DOHH2 (cell line): ENCODE measurements at regions not wholly inside any gene's neighbourhood (a gene's known extent, or its start where the extent isn't known, plus 50 kb on each side); places are given as distances from the start of the nearest gene placed in this dataset.

ENCODE experiments used
- H3F3A ChIP-seq: fragments of 200-600 bp; sonication (generic), shearing (Covaris generic); 2 replicates; pipeline ENCODE4 v1.6.0; 2016; ENCODE audit warnings: antibody characterized with exemption, mild to moderate bottlenecking; ENCODE audit not compliant: control insufficient read depth, insufficient read depth
- H3K27ac ChIP-seq: fragments of 200-600 bp; sonication (generic); 2 replicates; pipeline ENCODE4 v1.5.1; 2014; ENCODE audit warnings: low read depth, mild to moderate bottlenecking, low read length, moderate library complexity
- H3K27me3 ChIP-seq: fragments of 200-600 bp; sonication (generic); 2 replicates; pipeline ENCODE4 v1.6.1; 2014; ENCODE audit warnings: mild to moderate bottlenecking, low read length, mixed read lengths; ENCODE audit not compliant: control insufficient read depth
- H3K36me3 ChIP-seq: fragments of 200-600 bp; sonication (generic); 2 replicates; pipeline ENCODE4 v1.6.1; 2014; ENCODE audit warnings: mild to moderate bottlenecking, low read length, moderate library complexity, mixed read lengths; ENCODE audit not compliant: control insufficient read depth
- H3K4me1 ChIP-seq: fragments of 200-600 bp; sonication (generic); 2 replicates; pipeline ENCODE4 v1.6.1; 2014; ENCODE audit warnings: mild to moderate bottlenecking, low read length, mixed read lengths; ENCODE audit not compliant: control insufficient read depth
- H3K4me2 ChIP-seq: fragments of 200-600 bp; sonication (generic); 2 replicates; pipeline ENCODE4 v1.6.0; 2014; ENCODE audit warnings: mild to moderate bottlenecking, low read length, moderate library complexity
- H3K4me3 ChIP-seq: fragments of 200-600 bp; sonication (generic); 2 replicates; pipeline ENCODE4 v1.5.1; 2014; ENCODE audit warnings: mild to moderate bottlenecking, low read length, mixed read lengths
- H3K79me2 ChIP-seq: fragments of 200-600 bp; sonication (generic); 2 replicates; pipeline ENCODE4 v1.6.1; 2014; ENCODE audit warnings: mild to moderate bottlenecking, low read length, mixed read lengths; ENCODE audit not compliant: control insufficient read depth
- H3K9me2 ChIP-seq: fragments of 200-600 bp; sonication (generic); replicated peaks from 2 replicates; pipeline ENCODE4 v1.6.1; 2014; ENCODE audit warnings: mild to moderate bottlenecking, low read length, mixed read lengths; ENCODE audit not compliant: control insufficient read depth
- H3K9me3 ChIP-seq: fragments of 200-600 bp; sonication (generic); 2 replicates; pipeline ENCODE4 v1.6.1; 2014; ENCODE audit warnings: antibody characterized with exemption, low read length, mixed read lengths; ENCODE audit not compliant: control insufficient read depth, insufficient read depth
- H4K20me1 ChIP-seq: fragments of 200-600 bp; sonication (generic); 2 replicates; pipeline ENCODE4 v1.6.0; 2014; ENCODE audit warnings: low read depth, mild to moderate bottlenecking, antibody characterized with exemption, low read length, moderate library complexity; ENCODE audit not compliant: control insufficient read depth, insufficient read depth
- EZH2phosphoT487 ChIP-seq: fragments of 200-600 bp; sonication (generic); IDR thresholded peaks from 2 replicates; pipeline ENCODE4 v1.6.1; 2017; ENCODE audit warnings: borderline replicate concordance, mild to moderate bottlenecking, antibody characterized with exemption, low read length, moderate library complexity, mixed read lengths
- TF ChIP-seq, protein P1 (sequence below): fragments of 200-600 bp; sonication (generic); IDR thresholded peaks from one replicate; pipeline ENCODE4 v1.5.1; 2014; ENCODE audit warnings: antibody characterized with exemption, mild to moderate bottlenecking, low read depth, low read length; ENCODE audit not compliant: poor library complexity, severe bottlenecking

DNA sequence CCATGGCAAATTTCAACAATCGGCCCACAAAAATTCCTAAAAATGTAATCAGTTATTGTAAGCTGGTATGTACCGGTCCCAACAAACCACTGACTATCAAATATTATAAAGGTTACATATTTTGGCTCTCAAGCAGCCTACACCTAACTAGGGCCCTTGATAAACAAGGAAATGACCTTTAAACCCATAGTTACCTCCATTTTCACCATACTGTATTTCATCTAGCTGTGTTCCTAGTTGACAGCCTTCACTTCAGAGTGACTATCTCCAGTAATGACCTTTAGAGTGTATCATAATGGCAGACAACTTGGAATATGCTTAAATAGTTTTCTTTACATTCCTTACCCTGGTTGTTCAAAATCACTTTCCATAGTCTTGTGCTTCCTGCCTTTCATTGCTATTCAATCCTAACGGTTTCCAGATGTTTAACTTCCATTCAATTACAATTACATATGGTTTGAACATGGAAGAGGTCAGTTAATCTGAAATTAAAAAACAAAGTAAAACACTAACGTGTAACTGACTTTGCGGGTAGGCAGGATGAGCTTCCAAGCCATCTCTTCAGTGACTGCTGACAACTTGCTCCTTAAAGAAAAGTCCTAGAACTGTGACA is 111.9 kb upstream of the TSC22D2 start:
- Histone ChIP-seq H4K20me1 (no peaks in the 10 kb centered on the region), H3K4me3 (no peak overlapping the region), H3K27ac (no peak overlapping the region), H3K4me1 (peaks cover 10% of the 10 kb centered on the region), H3F3A (no peaks in the 10 kb centered on the region), H3K79me2 (no peaks in the 10 kb centered on the region), H3K27me3 (peaks cover under 1% of the 10 kb centered on the region; the same call in 1 of the 2 replicates), H3K9me2 (no peaks in the 10 kb centered on the region), H3K9me3 (no peaks in the 10 kb centered on the region), H3K4me2 (no peak overlapping the region), H3K36me3 (no peaks in the 10 kb centered on the region)
- no peak for TF ChIP-seq EZH2phosphoT487
- TF ChIP-seq, protein P1, sequence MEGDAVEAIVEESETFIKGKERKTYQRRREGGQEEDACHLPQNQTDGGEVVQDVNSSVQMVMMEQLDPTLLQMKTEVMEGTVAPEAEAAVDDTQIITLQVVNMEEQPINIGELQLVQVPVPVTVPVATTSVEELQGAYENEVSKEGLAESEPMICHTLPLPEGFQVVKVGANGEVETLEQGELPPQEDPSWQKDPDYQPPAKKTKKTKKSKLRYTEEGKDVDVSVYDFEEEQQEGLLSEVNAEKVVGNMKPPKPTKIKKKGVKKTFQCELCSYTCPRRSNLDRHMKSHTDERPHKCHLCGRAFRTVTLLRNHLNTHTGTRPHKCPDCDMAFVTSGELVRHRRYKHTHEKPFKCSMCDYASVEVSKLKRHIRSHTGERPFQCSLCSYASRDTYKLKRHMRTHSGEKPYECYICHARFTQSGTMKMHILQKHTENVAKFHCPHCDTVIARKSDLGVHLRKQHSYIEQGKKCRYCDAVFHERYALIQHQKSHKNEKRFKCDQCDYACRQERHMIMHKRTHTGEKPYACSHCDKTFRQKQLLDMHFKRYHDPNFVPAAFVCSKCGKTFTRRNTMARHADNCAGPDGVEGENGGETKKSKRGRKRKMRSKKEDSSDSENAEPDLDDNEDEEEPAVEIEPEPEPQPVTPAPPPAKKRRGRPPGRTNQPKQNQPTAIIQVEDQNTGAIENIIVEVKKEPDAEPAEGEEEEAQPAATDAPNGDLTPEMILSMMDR = no peak

DNA sequence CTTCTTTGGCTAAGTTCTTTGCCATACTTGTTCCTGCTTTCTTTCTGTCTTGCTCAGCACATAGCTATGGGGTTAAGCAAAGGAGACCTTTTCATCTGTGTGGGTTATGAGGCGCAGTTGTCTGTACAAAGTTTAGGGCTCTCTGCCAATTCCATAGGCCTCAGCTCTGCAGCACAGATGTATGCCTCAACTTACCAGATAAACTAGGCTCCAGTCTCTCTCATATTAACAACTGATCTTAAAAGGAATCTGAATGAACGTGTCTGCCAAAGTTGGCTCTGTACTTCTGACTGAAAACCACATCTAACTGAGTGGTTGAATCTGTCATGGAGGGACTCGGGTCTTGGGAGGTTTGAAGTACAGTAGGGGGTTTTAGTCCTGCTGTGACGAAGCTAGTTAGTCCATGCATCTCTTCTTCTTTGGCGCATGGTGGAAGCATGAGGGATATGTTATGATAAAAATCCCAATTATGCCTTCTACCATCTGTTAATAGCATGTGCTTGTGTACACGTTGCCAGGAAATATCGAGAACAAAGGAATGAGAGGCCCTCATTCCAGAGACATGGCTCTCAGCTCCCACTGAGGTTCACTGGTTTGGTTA is 114.6 kb upstream of the TSC22D2 start:
- no peaks in the 10 kb centered on the region for H3K79me2 ChIP-seq
- no peaks in the 10 kb centered on the region for H4K20me1 ChIP-seq
- no peak overlapping the region for H3K4me2 ChIP-seq
- H3K4me1 ChIP-seq = peaks cover 10% of the 10 kb centered on the region
- H3K27ac ChIP-seq = no peak overlapping the region
- no peaks in the 10 kb centered on the region for H3K9me2 ChIP-seq
- no peaks in the 10 kb centered on the region for H3K36me3 ChIP-seq
- no peak for TF ChIP-seq EZH2phosphoT487
- TF ChIP-seq, protein P1 = no peak
- no peaks in the 10 kb centered on the region for H3K9me3 ChIP-seq
- peaks cover 6% of the 10 kb centered on the region; the same call in 1 of the 2 replicates for H3K27me3 ChIP-seq
- H3K4me3 ChIP-seq = no peak overlapping the region
- no peaks in the 10 kb centered on the region for H3F3A ChIP-seq

DNA sequence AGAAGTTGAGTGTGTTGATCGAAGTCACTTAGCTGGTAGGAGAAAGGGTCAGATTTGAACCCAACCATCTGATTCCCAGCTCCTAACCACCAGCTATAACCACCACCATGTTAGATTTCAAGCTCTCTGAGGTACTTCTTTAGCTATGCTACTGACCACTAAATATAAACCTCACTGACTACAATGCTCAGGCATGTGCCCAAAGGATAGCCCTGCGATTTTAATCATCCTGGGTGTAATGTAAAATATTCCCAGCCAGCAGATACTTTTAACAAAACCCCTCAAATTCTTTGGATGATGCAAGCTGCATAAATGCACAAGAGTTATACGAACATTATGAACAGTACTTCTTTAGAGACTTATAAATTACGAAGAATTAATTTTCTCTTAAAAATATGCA is 115.2 kb upstream of the TSC22D2 start:
- H3K27ac ChIP-seq = no peak overlapping the region
- no peak overlapping the region for H3K4me3 ChIP-seq

More for the DNA sequence above, 115.2 kb upstream of the TSC22D2 start:
- no peaks in the 10 kb centered on the region for H3K36me3 ChIP-seq
- TF ChIP-seq EZH2phosphoT487 = no peak
- TF ChIP-seq, protein P1 = no peak
- H3K4me1 ChIP-seq = peaks cover 10% of the 10 kb centered on the region
- no peaks in the 10 kb centered on the region for H3K79me2 ChIP-seq
- H3K27me3 ChIP-seq = peaks cover 9% of the 10 kb centered on the region; the same call in 1 of the 2 replicates
- H4K20me1 ChIP-seq = no peaks in the 10 kb centered on the region
- H3F3A ChIP-seq = no peaks in the 10 kb centered on the region
- no peaks in the 10 kb centered on the region for H3K9me3 ChIP-seq
- no peaks in the 10 kb centered on the region for H3K9me2 ChIP-seq
- H3K4me2 ChIP-seq = no peak overlapping the region
